ENCODE measurements at regions not wholly inside any gene's neighbourhood (a gene's known extent, or its start where the extent isn't known, plus 50 kb on each side); places are given as distances from the start of the nearest gene placed in this dataset.

GRCh38 chr5:167754501-167755021, 536.9 kb upstream of the WWC1 start:
- TF ChIP-seq CTCF (IDR thresholded peaks at IDR 0.05; ENCODE audit: low read depth, low read length, missing input control) (no peak), RAD21 (IDR thresholded peaks at IDR 0.05) (no peak), FOXA1 (IDR thresholded peaks at IDR 0.05) (no peak), REST (IDR thresholded peaks at IDR 0.05) (no peak), RXRA (IDR thresholded peaks at IDR 0.05) (no peak), YY1 (IDR thresholded peaks at IDR 0.05) (no peak), GABPA (IDR thresholded peaks at IDR 0.05 in 1 of 2, conservative IDR thresholded peaks at IDR 0.05 in 1 of 2) (no peak), JUND (IDR thresholded peaks at IDR 0.05) (no peak), NR2F2 (IDR thresholded peaks at IDR 0.05) (no peak), ZBTB33 (IDR thresholded peaks at IDR 0.05) (no peak), TAF1 (conservative IDR thresholded peaks at IDR 0.05) (no peak), EGR1 (IDR thresholded peaks at IDR 0.05; ENCODE audit: low read depth in 2 of 2) (no peak)
- TF ChIP-seq, protein P1, sequence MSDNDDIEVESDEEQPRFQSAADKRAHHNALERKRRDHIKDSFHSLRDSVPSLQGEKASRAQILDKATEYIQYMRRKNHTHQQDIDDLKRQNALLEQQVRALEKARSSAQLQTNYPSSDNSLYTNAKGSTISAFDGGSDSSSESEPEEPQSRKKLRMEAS (IDR thresholded peaks at IDR 0.05): no peak

Data from liver (tissue), 3 donors.